C4-2B (cell line): ENCODE measurements at regions not wholly inside any gene's neighbourhood (a gene's known extent, or its start where the extent isn't known, plus 50 kb on each side); places are given as distances from the start of the nearest gene placed in this dataset.

Experiments used
- H3K27ac ChIP-seq: fragments of 450-650 bp; 2 replicates; pipeline ENCODE4 v1.5.1; 2017
- CTCF ChIP-seq: fragments of 450-650 bp; conservative IDR thresholded peaks from 2 replicates; pipeline ENCODE4 v1.5.1; 2017; ENCODE audit warnings: mild to moderate bottlenecking
- ZFX ChIP-seq: fragments of 450-650 bp; IDR thresholded peaks from 2 replicates; pipeline ENCODE4 v1.6.1; 2017

- no peak overlapping the region for H3K27ac ChIP-seq
Observed at GRCh38 chr15:70533931-70534742, 229.2 kb downstream of the UACA start.

GRCh38 chr15:70532531-70533186 lies 230.7 kb downstream of the UACA start:
- no peak for TF ChIP-seq CTCF
- no peak for TF ChIP-seq ZFX
- H3K27ac ChIP-seq, result no peak overlapping the region

More at GRCh38 chr15:70533931-70534742, 229.2 kb downstream of the UACA start:
- TF ChIP-seq CTCF (no peak), ZFX (no peak)

GRCh38 chr15:70531576-70531975 lies 231.8 kb downstream of the UACA start:
- no peak overlapping the region for H3K27ac ChIP-seq
- TF ChIP-seq ZFX (no peak), CTCF (no peak)

GRCh38 chr15:70530906-70531305 lies 232.5 kb downstream of the UACA start:
- no peak overlapping the region for H3K27ac ChIP-seq
- TF ChIP-seq CTCF, result no peak

- no peak overlapping the region for H3K27ac ChIP-seq
- TF ChIP-seq ZFX (no peak), CTCF (no peak)
Observed at GRCh38 chr15:70530503-70530902, 232.9 kb downstream of the UACA start.

GRCh38 chr15:70530017-70530499 lies 233.3 kb downstream of the UACA start:
- H3K27ac ChIP-seq, result no peak overlapping the region
- TF ChIP-seq ZFX, result no peak
- no peak for TF ChIP-seq CTCF

GRCh38 chr15:70528816-70529215 lies 234.5 kb downstream of the UACA start:
- no peak overlapping the region for H3K27ac ChIP-seq
- no peak for TF ChIP-seq CTCF
- TF ChIP-seq ZFX, result no peak
